ENCODE measurements at regions not wholly inside any gene's neighbourhood (a gene's known extent, or its start where the extent isn't known, plus 50 kb on each side); places are given as distances from the start of the nearest gene placed in this dataset.
A peak's percentile ranks its signal among the peaks of the same experiment; 100 is the strongest.
"Not testable (repeated sequence)": the region's sequence is repeated elsewhere in the genome, so short reads cannot be mapped to it uniquely, and the experiment has no call there.

- DNase-seq = no peak
These were observed 246.8 kb upstream of the TET2 start for GRCh38 chr4:104899863-104900262.

GRCh38 chr4:104901438-104901837, 245.2 kb upstream of the TET2 start:
- peak; percentile 53 for DNase-seq

GRCh38 chr4:104901961-104902605, 244.6 kb upstream of the TET2 start:
- no peak for DNase-seq

- no peak for DNase-seq
These were observed 241.6 kb upstream of the TET2 start for GRCh38 chr4:104905065-104905464.

GRCh38 chr4:104905546-104905945, 241.1 kb upstream of the TET2 start:
- peak; percentile 28 for DNase-seq

GRCh38 chr4:104906276-104906675, 240.4 kb upstream of the TET2 start:
- peak; percentile 88 for DNase-seq

- DNase-seq = no peak
These were observed 239.5 kb upstream of the TET2 start for GRCh38 chr4:104907074-104907649.

- no peak for DNase-seq
These were observed 238.7 kb upstream of the TET2 start for GRCh38 chr4:104907991-104908390.

GRCh38 chr4:104909376-104909775, 237.3 kb upstream of the TET2 start:
- DNase-seq = no peak

GRCh38 chr4:104912518-104912917, 234.2 kb upstream of the TET2 start:
- DNase-seq = no peak

GRCh38 chr4:104915373-104915772, 231.3 kb upstream of the TET2 start:
- no peak for DNase-seq

GRCh38 chr4:104915864-104916263, 230.8 kb upstream of the TET2 start:
- no peak for DNase-seq

- DNase-seq = no peak
These were observed 227.3 kb upstream of the TET2 start for GRCh38 chr4:104919406-104919805.

- no peak for DNase-seq
These were observed 216.4 kb upstream of the TET2 start for GRCh38 chr4:104930298-104930697.

- not testable (repeated sequence) for DNase-seq
These were observed 215.6 kb upstream of the TET2 start for GRCh38 chr4:104930745-104931736.

GRCh38 chr4:104938624-104939023, 208.1 kb upstream of the TET2 start:
- DNase-seq = no peak

- no peak for DNase-seq
These were observed 205.7 kb upstream of the TET2 start for GRCh38 chr4:104940927-104941326.

- no peak for DNase-seq
These were observed 205.0 kb upstream of the TET2 start for GRCh38 chr4:104941661-104942062.

- no peak for DNase-seq
These were observed 203.5 kb upstream of the TET2 start for GRCh38 chr4:104942990-104943743.

GRCh38 chr4:104944596-104944995, 202.1 kb upstream of the TET2 start:
- DNase-seq = no peak

- DNase-seq = no peak
These were observed 182.1 kb upstream of the TET2 start for GRCh38 chr4:104964410-104965175.

- DNase-seq = no peak
These were observed 180.2 kb upstream of the TET2 start for GRCh38 chr4:104966349-104967033.

All from NCI-H1092 treated with DMSO at 0.1 percent for 48 hours (cell line).